Stimulated activated CD4-positive, alpha-beta T cell treated with anti-CD3 and anti-CD28 coated beads, TNF-alpha, amount 100 ng/mL, for 48 hours (primary cell): ENCODE measurements at regions not wholly inside any gene's neighbourhood (a gene's known extent, or its start where the extent isn't known, plus 50 kb on each side); places are given as distances from the start of the nearest gene placed in this dataset.

Experiments used
- DNase-seq, 3 donors: peaks; one replicate each; pipeline ENCODE4 v3.0.0-alpha.2; 2020; ENCODE audit warnings: low read depth in 3 of 3

- DNase-seq: no peak
These were observed 225.1 kb downstream of the BCAT1 start for GRCh38 chr12:24723759-24724158.

- DNase-seq: no peak
These were observed 227.7 kb downstream of the BCAT1 start for GRCh38 chr12:24721191-24721590.

- DNase-seq: peak; percentile 20 to 38 (median 36)
These were observed 229.6 kb downstream of the BCAT1 start for GRCh38 chr12:24719293-24719721.

GRCh38 chr12:24718617-24719016 lies 230.3 kb downstream of the BCAT1 start:
- DNase-seq: no peak

- DNase-seq: no peak
These were observed 234.7 kb downstream of the BCAT1 start for GRCh38 chr12:24714237-24714636.

GRCh38 chr12:24711056-24712008 lies 237.6 kb downstream of the BCAT1 start:
- DNase-seq: no peak

- DNase-seq: no peak
These were observed 239.7 kb downstream of the BCAT1 start for GRCh38 chr12:24709216-24709615.

- DNase-seq: no peak
These were observed 240.2 kb downstream of the BCAT1 start for GRCh38 chr12:24708718-24709117.

- no peak for DNase-seq
These were observed 240.9 kb downstream of the BCAT1 start for GRCh38 chr12:24708043-24708442.

- DNase-seq: no peak
These were observed 241.6 kb downstream of the BCAT1 start for GRCh38 chr12:24707334-24707733.

- DNase-seq: no peak
These were observed 243.1 kb downstream of the BCAT1 start for GRCh38 chr12:24705741-24706358.

GRCh38 chr12:24705216-24705615 lies 243.7 kb downstream of the BCAT1 start:
- no peak for DNase-seq

GRCh38 chr12:24701343-24701742 lies 247.6 kb downstream of the BCAT1 start:
- DNase-seq: no peak

- DNase-seq: no peak
These were observed 249.9 kb downstream of the BCAT1 start for GRCh38 chr12:24698972-24699371.

- no peak for DNase-seq
These were observed 251.1 kb downstream of the BCAT1 start for GRCh38 chr12:24697769-24698168.

GRCh38 chr12:24697295-24697694 lies 251.6 kb downstream of the BCAT1 start:
- no peak for DNase-seq

GRCh38 chr12:24696800-24697199 lies 252.1 kb downstream of the BCAT1 start:
- DNase-seq: no peak

- no peak for DNase-seq
These were observed 253.1 kb downstream of the BCAT1 start for GRCh38 chr12:24695657-24696329.

- DNase-seq: no peak
These were observed 253.8 kb downstream of the BCAT1 start for GRCh38 chr12:24695103-24695502.

- DNase-seq: no peak
These were observed 260.3 kb downstream of the BCAT1 start for GRCh38 chr12:24688601-24689000.

GRCh38 chr12:24681570-24681969 lies 267.3 kb downstream of the BCAT1 start:
- DNase-seq: no peak

- no peak for DNase-seq
These were observed 269.8 kb downstream of the BCAT1 start for GRCh38 chr12:24679126-24679525.
